Kidney (tissue), 13 donors: ENCODE measurements at regions not wholly inside any gene's neighbourhood (a gene's known extent, or its start where the extent isn't known, plus 50 kb on each side); places are given as distances from the start of the nearest gene placed in this dataset.

Source experiments
- DNase-seq, 5 donors: peaks; one replicate each; pipeline ENCODE4 v3.0.0-alpha.2; 2013 to 2020
- FAIRE-seq: peaks from 2 replicates; lab custom pipeline; 2012; peaks lifted over from hg19 to GRCh38; lab: Jason Lieb, UNC
- H3K27ac ChIP-seq, 2 donors: one replicate each; pipeline ENCODE4 v1.7.0; 2013; ENCODE audit warnings: low read depth in 2 of 2, low read length in 2 of 2, inconsistent platforms in 1 of 2
- H3K27me3 ChIP-seq: one replicate; pipeline ENCODE4 v1.7.1; 2013; ENCODE audit warnings: low read length, inconsistent platforms; ENCODE audit not compliant: control insufficient read depth, insufficient read depth
- H3K36me3 ChIP-seq, 3 donors: one replicate each; pipeline versions ENCODE4 v1.7.0 to v1.7.1; 2013; ENCODE audit warnings: low read length in 3 of 3, control low read depth in 1 of 3, inconsistent platforms in 1 of 3; ENCODE audit not compliant: insufficient read depth in 3 of 3, control insufficient read depth in 2 of 3
- H3K4me1 ChIP-seq, 3 donors: one replicate each; pipeline versions ENCODE4 v1.7.0 to v1.7.1; 2013; ENCODE audit warnings: low read length in 3 of 3, inconsistent platforms in 1 of 3, low read depth in 1 of 3; ENCODE audit not compliant: control insufficient read depth in 2 of 3, insufficient read depth in 2 of 3
- H3K4me3 ChIP-seq, 3 donors: one replicate each; pipeline versions ENCODE4 v1.7.0 to v1.8.1; 2013; ENCODE audit warnings: low read length in 3 of 3, control low read depth in 1 of 3, inconsistent platforms in 1 of 3
- H3K9ac ChIP-seq, 3 donors: one replicate each; pipeline versions ENCODE4 v1.7.0 to v1.7.1; 2013; ENCODE audit warnings: low read length in 3 of 3, control low read depth in 1 of 3, inconsistent platforms in 1 of 3
- H3K9me3 ChIP-seq, 3 donors: one replicate each; pipeline versions ENCODE4 v1.7.0 to v1.7.1; 2013; ENCODE audit warnings: low read length in 3 of 3, control low read depth in 1 of 3, inconsistent platforms in 1 of 3; ENCODE audit not compliant: control insufficient read depth in 2 of 3, insufficient read depth in 1 of 3
- CTCF ChIP-seq: IDR thresholded peaks from 3 replicates; pipeline ENCODE4 v1.5.1; 2012; ENCODE audit warnings: mild to moderate bottlenecking, moderate library complexity, borderline replicate concordance; ENCODE audit not compliant: insufficient read depth; ENCODE audit errors: extremely low read depth
- intact Hi-C: fragments of 100-400 bp; cut with DNase I; formaldehyde crosslinking; loops from one replicate; pipeline ENCODE4 v1.11.1; 2022
- donor health status: control.
- donor health status: control.
- donor health status: control.
- donor health status: control.
- donor health status: control.
- donor health status: DM: yes; HTN: yes; CAD: no.
- donor health status: Normal renal cell carcinoma (clear cell type).

GRCh38 chr16:85348065-85348840 is 236.0 kb upstream of the CIBAR2 start:
- no peak overlapping the region for H3K27ac ChIP-seq
- no peak for TF ChIP-seq CTCF
- intact Hi-C loops: no loop called here
- peaks cover 0 to 8% (median 0%) of the 10 kb centered on the region in 3 donors for H3K4me1 ChIP-seq
- DNase-seq: no peak
- H3K9me3 ChIP-seq: no peaks in the 10 kb centered on the region
- no peak for FAIRE-seq
- no peaks in the 10 kb centered on the region for H3K36me3 ChIP-seq
- H3K4me3 ChIP-seq: no peak overlapping the region
- H3K27me3 ChIP-seq: no peaks in the 10 kb centered on the region
- H3K9ac ChIP-seq: no peak overlapping the region

- intact Hi-C loops: no loop called here
- H3K4me1 ChIP-seq: peaks cover 0 to 8% (median 2%) of the 10 kb centered on the region in 3 donors
These were observed 236.7 kb upstream of the CIBAR2 start for GRCh38 chr16:85348911-85349334.

GRCh38 chr16:85349365-85350145 is 237.3 kb upstream of the CIBAR2 start:
- H3K4me1 ChIP-seq: peaks cover 0 to 8% (median 6%) of the 10 kb centered on the region in 3 donors
- no peak overlapping the region for H3K9ac ChIP-seq
- no peaks in the 10 kb centered on the region for H3K36me3 ChIP-seq
- no peaks in the 10 kb centered on the region for H3K9me3 ChIP-seq
- DNase-seq (peak in 3 of 5 donors; percentile 43 to 71 (median 50)), FAIRE-seq (no peak)
- H3K27ac ChIP-seq: no peak overlapping the region
- no peak overlapping the region for H3K4me3 ChIP-seq
- intact Hi-C loops: no loop called here
- TF ChIP-seq CTCF: no peak
- no peaks in the 10 kb centered on the region for H3K27me3 ChIP-seq

More at GRCh38 chr16:85348911-85349334, 236.7 kb upstream of the CIBAR2 start:
- DNase-seq (peak in 3 of 5 donors; percentile 36 to 70 (median 53)), FAIRE-seq (no peak)
- Histone ChIP-seq H3K27me3 (no peaks in the 10 kb centered on the region), H3K9ac (no peak overlapping the region), H3K4me3 (no peak overlapping the region), H3K27ac (no peak overlapping the region), H3K9me3 (no peaks in the 10 kb centered on the region), H3K36me3 (no peaks in the 10 kb centered on the region)
- TF ChIP-seq CTCF: no peak
